Endothelial cell of umbilical vein (primary cell): ENCODE measurements at regions not wholly inside any gene's neighbourhood (a gene's known extent, or its start where the extent isn't known, plus 50 kb on each side); places are given as distances from the start of the nearest gene placed in this dataset.

Experiments
- BruUV-seq: library from RNA; stranded (reverse); fragments of 400-500 nt; replicated peaks from 2 replicates; lab custom pipeline; 2021; lab: Mats Ljungman, UMichigan
- CTCF ChIA-PET: fragments of 300-600, 350-600 bp; sonication (Branson Sonifier 250); formaldehyde crosslinking; loops from one replicate; lab custom pipeline; 2021; ENCODE audit warnings: antibody characterized with exemption, inconsistent platforms; lab: Charles Lee
- POLR2A ChIA-PET: fragments of 300-600, 350-600 bp; sonication (Branson Sonifier 250); formaldehyde crosslinking; loops from one replicate; lab custom pipeline; 2021; ENCODE audit warnings: antibody characterized with exemption, inconsistent platforms; lab: Charles Lee
- DNase-seq: peaks from one replicate; pipeline ENCODE4 v3.0.0-alpha.2; 2011; ENCODE audit warnings: low read depth, low spot score
- FAIRE-seq: peaks from 2 replicates; lab custom pipeline; 2011; peaks lifted over from hg19 to GRCh38; lab: Jason Lieb, UNC
- H2AFZ ChIP-seq: 2 replicates; pipeline ENCODE4 v1.6.0; 2012; ENCODE audit warnings: low read depth, low read length, control low read depth, inconsistent platforms
- H3K27ac ChIP-seq: 2 replicates; pipeline ENCODE4 v1.5.1; 2011; ENCODE audit warnings: low read depth, mild to moderate bottlenecking, control low read depth, low read length, moderate library complexity; ENCODE audit not compliant: insufficient read depth
- H3K27me3 ChIP-seq, 2 experiments: 2 replicates each; pipeline versions ENCODE4 v1.6.0 to v1.6.1; 2011; ENCODE audit warnings: low read length in 2 of 2, mixed read lengths in 1 of 2; ENCODE audit not compliant: control insufficient read depth in 2 of 2, insufficient read depth in 2 of 2
- H3K36me3 ChIP-seq, 2 experiments: 2 replicates in 1 of 2; 3 replicates in 1 of 2; pipeline ENCODE4 v1.5.1; 2011; ENCODE audit warnings: low read length in 2 of 2, mild to moderate bottlenecking in 1 of 2, moderate library complexity in 1 of 2; ENCODE audit not compliant: control insufficient read depth in 2 of 2, insufficient read depth in 2 of 2; ENCODE audit errors: extremely low read depth in 1 of 2
- H3K4me1 ChIP-seq: 3 replicates; pipeline ENCODE4 v1.5.1; 2011; ENCODE audit warnings: mild to moderate bottlenecking, low read length; ENCODE audit not compliant: control insufficient read depth, insufficient read depth; ENCODE audit errors: extremely low read depth
- H3K4me2 ChIP-seq: 2 replicates; pipeline ENCODE4 v1.6.1; 2011; ENCODE audit warnings: low read length, control low read depth, mixed read lengths; ENCODE audit not compliant: insufficient read depth
- H3K4me3 ChIP-seq, 3 experiments: fragments of 200-600 bp in 1 of 3; sonication (generic), shearing (Covaris generic) in 1 of 3; replicated peaks in 1 of 3; 2 replicates each; pipeline ENCODE4 v1.5.1; 2011 to 2016; ENCODE audit warnings: control low read depth in 3 of 3, low read length in 3 of 3, mild to moderate bottlenecking in 2 of 3, inconsistent platforms in 1 of 3, low read depth in 1 of 3, moderate library complexity in 1 of 3; ENCODE audit not compliant: insufficient read depth in 1 of 3
- H3K79me2 ChIP-seq: 2 replicates; pipeline ENCODE4 v1.6.0; 2012; ENCODE audit warnings: low read length, inconsistent platforms; ENCODE audit not compliant: control insufficient read depth, insufficient read depth
- H3K9ac ChIP-seq: replicated peaks from 2 replicates; pipeline ENCODE3; 2011; ENCODE audit warnings: low read length, control low read depth; ENCODE audit not compliant: insufficient read depth; ENCODE audit errors: extremely low read depth
- H3K9me1 ChIP-seq: replicated peaks from 3 replicates; pipeline ENCODE4 v1.6.0; 2011; ENCODE audit warnings: mild to moderate bottlenecking, low read length; ENCODE audit not compliant: control insufficient read depth, insufficient read depth; ENCODE audit errors: extremely low read depth
- H3K9me3 ChIP-seq: replicated peaks from 2 replicates; pipeline ENCODE4 v1.5.1; 2012; ENCODE audit warnings: low read length, inconsistent platforms; ENCODE audit not compliant: control insufficient read depth, insufficient read depth
- H4K20me1 ChIP-seq: replicated peaks from 2 replicates; pipeline ENCODE3; 2011; ENCODE audit warnings: mild to moderate bottlenecking, low read length; ENCODE audit not compliant: control insufficient read depth, insufficient read depth; ENCODE audit errors: extremely low read depth
- EZH2 ChIP-seq: IDR thresholded peaks from 2 replicates; pipeline ENCODE4 v1.6.1; 2012; ENCODE audit warnings: borderline replicate concordance, low read depth, mild to moderate bottlenecking, moderate library complexity, low read length, inconsistent platforms; ENCODE audit not compliant: severe bottlenecking
- FOS ChIP-seq: IDR thresholded peaks from 2 replicates; pipeline ENCODE4 v1.6.1; 2011; ENCODE audit warnings: mild to moderate bottlenecking, low read length, moderate library complexity, borderline replicate concordance; ENCODE audit not compliant: insufficient read depth
- GATA2 ChIP-seq: IDR thresholded peaks from 2 replicates; pipeline ENCODE4 v1.7.0; 2011; ENCODE audit warnings: low read depth, mild to moderate bottlenecking, moderate library complexity, mixed read lengths, low read length; ENCODE audit not compliant: insufficient read length, insufficient read depth
- JUN ChIP-seq: IDR thresholded peaks from 2 replicates; pipeline ENCODE4 v1.6.1; 2011; ENCODE audit warnings: borderline replicate concordance, low read depth; ENCODE audit not compliant: insufficient read length, insufficient read depth
- MYC ChIP-seq: IDR thresholded peaks from one replicate; pipeline ENCODE4 v1.6.1; 2011; ENCODE audit warnings: mild to moderate bottlenecking, low read depth, low read length
- POLR2A ChIP-seq: IDR thresholded peaks from 2 replicates; pipeline ENCODE4 v1.6.1; 2012; ENCODE audit warnings: low read depth, mild to moderate bottlenecking, control low read depth, low read length
- POLR2AphosphoS5 ChIP-seq: IDR thresholded peaks from 2 replicates; pipeline ENCODE4 v1.6.1; 2012; ENCODE audit warnings: low read depth, mild to moderate bottlenecking, control low read depth, low read length, moderate library complexity; ENCODE audit not compliant: insufficient read depth
- dilution Hi-C: fragments of 300-500 bp; cut with MboI; formaldehyde crosslinking; loops from one replicate; pipeline ENCODE4 v1.15.0; 2019; ENCODE audit warnings: low sequenced_read_pairs; ENCODE audit not compliant: extremely low pct_ligation_motif_present
- intact Hi-C: fragments of 100-400 bp; cut with micrococcal nuclease; formaldehyde crosslinking; loops from one replicate; pipeline ENCODE4 v1.10.0; 2022
- TF ChIP-seq, protein P1 (sequence below): IDR thresholded peaks from 2 replicates; pipeline ENCODE4 v1.6.1; 2011; ENCODE audit not compliant: insufficient read depth, insufficient read length
- TF ChIP-seq, protein P2 (sequence below), 2 donors: IDR thresholded peaks; 1 replicate in 1 of 2; 2 replicates in 1 of 2; pipeline ENCODE4 v1.5.1; 2011; ENCODE audit warnings: low read length in 2 of 2, mild to moderate bottlenecking in 2 of 2, moderate library complexity in 2 of 2, control low read depth in 1 of 2, inconsistent platforms in 1 of 2, low read depth in 1 of 2; ENCODE audit not compliant: insufficient read depth in 1 of 2; ENCODE audit errors: extremely low read depth in 1 of 2

DNA sequence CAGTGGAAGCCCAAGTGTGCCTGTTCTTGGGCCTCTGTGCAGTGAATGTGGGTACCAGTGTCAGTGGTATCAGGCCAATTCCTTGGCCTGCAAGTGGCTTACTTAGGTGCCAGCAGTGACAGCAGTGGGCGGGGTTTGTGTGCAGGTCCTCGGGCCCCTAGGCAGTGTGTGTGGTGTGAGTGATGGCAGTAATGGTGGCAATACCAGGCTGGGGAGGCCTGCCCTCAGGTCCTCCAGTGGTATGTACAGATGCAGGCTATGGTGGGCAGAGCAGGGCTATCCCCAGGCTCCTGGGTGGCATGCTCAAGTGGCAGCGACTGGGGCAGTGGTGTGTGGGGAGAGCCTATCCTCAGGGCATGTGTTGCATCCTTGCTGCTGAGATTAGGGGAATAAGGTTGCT, 379.7 kb downstream of the SQOR start:
- POLR2A ChIA-PET, result no interaction called here
- Histone ChIP-seq H3K36me3 (no peaks in the 10 kb centered on the region), H4K20me1 (no peaks in the 10 kb centered on the region), H3K79me2 (no peaks in the 10 kb centered on the region), H2AFZ (no peak overlapping the region), H3K9me1 (no peaks in the 10 kb centered on the region), H3K4me3 (no peak overlapping the region), H3K4me2 (no peak overlapping the region), H3K27me3 (no peaks in the 10 kb centered on the region), H3K9ac (no peak overlapping the region), H3K9me3 (no peaks in the 10 kb centered on the region), H3K27ac (no peak overlapping the region), H3K4me1 (no peaks in the 10 kb centered on the region)
- no peak for FAIRE-seq
- DNase-seq, result no peak
- CTCF ChIA-PET, result no interaction called here
- no TSS peak for BruUV-seq
- dilution Hi-C loops, result no loop called here
- intact Hi-C loops, result no loop called here
- TF ChIP-seq JUN, result no peak
- TF ChIP-seq, protein P1, sequence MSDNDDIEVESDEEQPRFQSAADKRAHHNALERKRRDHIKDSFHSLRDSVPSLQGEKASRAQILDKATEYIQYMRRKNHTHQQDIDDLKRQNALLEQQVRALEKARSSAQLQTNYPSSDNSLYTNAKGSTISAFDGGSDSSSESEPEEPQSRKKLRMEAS, result no peak
- no peak for TF ChIP-seq POLR2AphosphoS5
- TF ChIP-seq EZH2, result no peak
- no peak for TF ChIP-seq FOS

DNA sequence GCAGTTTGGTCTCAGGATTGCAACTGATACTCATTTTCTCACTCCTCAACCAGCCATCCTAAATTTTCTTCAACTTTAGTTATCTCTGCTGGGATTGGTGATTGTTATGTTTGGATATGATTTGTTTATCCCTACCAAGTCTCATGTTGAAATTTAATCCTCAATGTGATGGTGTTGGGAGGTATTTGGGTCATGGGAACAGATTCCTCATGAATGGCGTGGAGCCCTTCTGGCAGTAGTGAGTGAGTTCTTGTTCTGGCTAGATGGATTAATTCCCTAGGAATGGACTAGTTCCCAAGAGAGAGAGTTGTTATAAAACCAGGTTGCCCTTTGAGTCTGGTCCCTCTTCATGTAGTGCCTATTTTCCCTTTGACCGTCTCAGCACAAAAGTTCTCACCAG, 399.9 kb downstream of the SQOR start:
- CTCF ChIA-PET, result no interaction called here

More for the DNA sequence above, 399.9 kb downstream of the SQOR start:
- Histone ChIP-seq H3K9ac (no peak overlapping the region), H3K9me3 (no peaks in the 10 kb centered on the region), H3K27ac (no peak overlapping the region), H3K4me2 (no peak overlapping the region), H3K9me1 (no peaks in the 10 kb centered on the region), H3K4me3 (no peak overlapping the region), H3K36me3 (no peaks in the 10 kb centered on the region), H3K27me3 (no peaks in the 10 kb centered on the region), H4K20me1 (no peaks in the 10 kb centered on the region), H3K79me2 (no peaks in the 10 kb centered on the region), H2AFZ (no peak overlapping the region), H3K4me1 (no peaks in the 10 kb centered on the region)
- POLR2A ChIA-PET, result no interaction called here
- TF ChIP-seq FOS (no peak), EZH2 (no peak), POLR2A (no peak), GATA2 (no peak), MYC (no peak), JUN (no peak), POLR2AphosphoS5 (no peak)
- TF ChIP-seq, protein P1, result no peak
- TF ChIP-seq, protein P2, sequence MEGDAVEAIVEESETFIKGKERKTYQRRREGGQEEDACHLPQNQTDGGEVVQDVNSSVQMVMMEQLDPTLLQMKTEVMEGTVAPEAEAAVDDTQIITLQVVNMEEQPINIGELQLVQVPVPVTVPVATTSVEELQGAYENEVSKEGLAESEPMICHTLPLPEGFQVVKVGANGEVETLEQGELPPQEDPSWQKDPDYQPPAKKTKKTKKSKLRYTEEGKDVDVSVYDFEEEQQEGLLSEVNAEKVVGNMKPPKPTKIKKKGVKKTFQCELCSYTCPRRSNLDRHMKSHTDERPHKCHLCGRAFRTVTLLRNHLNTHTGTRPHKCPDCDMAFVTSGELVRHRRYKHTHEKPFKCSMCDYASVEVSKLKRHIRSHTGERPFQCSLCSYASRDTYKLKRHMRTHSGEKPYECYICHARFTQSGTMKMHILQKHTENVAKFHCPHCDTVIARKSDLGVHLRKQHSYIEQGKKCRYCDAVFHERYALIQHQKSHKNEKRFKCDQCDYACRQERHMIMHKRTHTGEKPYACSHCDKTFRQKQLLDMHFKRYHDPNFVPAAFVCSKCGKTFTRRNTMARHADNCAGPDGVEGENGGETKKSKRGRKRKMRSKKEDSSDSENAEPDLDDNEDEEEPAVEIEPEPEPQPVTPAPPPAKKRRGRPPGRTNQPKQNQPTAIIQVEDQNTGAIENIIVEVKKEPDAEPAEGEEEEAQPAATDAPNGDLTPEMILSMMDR (IDR thresholded peaks at IDR 0.05; ENCODE audit: extremely low read depth in 1 of 2, insufficient read depth in 1 of 2, low read depth in 1 of 2, low read length in 2 of 2), result no peak
- BruUV-seq, result no TSS peak
- dilution Hi-C loops, result no loop called here
- intact Hi-C loops, result no loop called here
- FAIRE-seq (no peak), DNase-seq (no peak)
